ENCODE measurements at regions not wholly inside any gene's neighbourhood (a gene's known extent, or its start where the extent isn't known, plus 50 kb on each side); places are given as distances from the start of the nearest gene placed in this dataset.

GRCh38 chr13:64057372-64058020, 2641.8 kb upstream of the PCDH20 start:
- Histone ChIP-seq H3K36me3 (replicated peaks in 1 of 2; ENCODE audit: insufficient read depth in 1 of 2, low read depth in 2 of 2) (no peaks in the 10 kb centered on the region), H3K27ac (no peak overlapping the region), H3K4me3 (no peak overlapping the region), H3K9me3 (no peaks in the 10 kb centered on the region), H3K4me1 (no peaks in the 10 kb centered on the region), H3K27me3 (no peaks in the 10 kb centered on the region)
- DNase-seq (no peak), ATAC-seq (no peak)
- no peak for TF ChIP-seq CTCF (IDR thresholded peaks at IDR 0.05)
- TF ChIP-seq POLR2A (IDR thresholded peaks at IDR 0.05) = no peak
- 24 to 29% methylated on average over 2 of the region's 2 CpGs for WGBS, 2 donors
- intact Hi-C loops (cut with DNase I) = no loop called here

- 56 to 60% methylated on average over 1 of the region's 1 CpG for WGBS, 2 donors
- no peak for ATAC-seq
- intact Hi-C loops (cut with DNase I) = no loop called here
Measured at GRCh38 chr13:64054321-64054720, 2638.7 kb upstream of the PCDH20 start.

GRCh38 chr13:64052521-64052920, 2636.9 kb upstream of the PCDH20 start:
- no peak for TF ChIP-seq POLR2A (IDR thresholded peaks at IDR 0.05)
- ATAC-seq = no peak
- WGBS, 2 donors = 22 to 67% methylated on average over 1 of the region's 1 CpG
- H3K9me3 ChIP-seq = no peaks in the 10 kb centered on the region
- H3K27me3 ChIP-seq = no peaks in the 10 kb centered on the region
- H3K4me3 ChIP-seq = no peak overlapping the region
- H3K27ac ChIP-seq = no peak overlapping the region
- intact Hi-C loops (cut with DNase I) = no loop called here
- no peaks in the 10 kb centered on the region for H3K4me1 ChIP-seq
- no peak for DNase-seq
- H3K36me3 ChIP-seq (replicated peaks in 1 of 2; ENCODE audit: insufficient read depth in 1 of 2, low read depth in 2 of 2) = no peaks in the 10 kb centered on the region

More at GRCh38 chr13:64054321-64054720, 2638.7 kb upstream of the PCDH20 start:
- DNase-seq = no peak
- Histone ChIP-seq H3K36me3 (replicated peaks in 1 of 2; ENCODE audit: insufficient read depth in 1 of 2, low read depth in 2 of 2) (no peaks in the 10 kb centered on the region), H3K9me3 (no peaks in the 10 kb centered on the region), H3K27me3 (no peaks in the 10 kb centered on the region), H3K27ac (no peak overlapping the region), H3K4me3 (no peak overlapping the region), H3K4me1 (no peaks in the 10 kb centered on the region)
- no peak for TF ChIP-seq CTCF (IDR thresholded peaks at IDR 0.05)
- no peak for TF ChIP-seq POLR2A (IDR thresholded peaks at IDR 0.05)

GRCh38 chr13:64051278-64051677, 2635.6 kb upstream of the PCDH20 start:
- Histone ChIP-seq H3K9me3 (no peaks in the 10 kb centered on the region), H3K4me1 (no peaks in the 10 kb centered on the region), H3K27ac (no peak overlapping the region), H3K4me3 (no peak overlapping the region), H3K36me3 (replicated peaks in 1 of 2; ENCODE audit: insufficient read depth in 1 of 2, low read depth in 2 of 2) (no peaks in the 10 kb centered on the region), H3K27me3 (no peaks in the 10 kb centered on the region)
- intact Hi-C loops (cut with DNase I) = no loop called here
- TF ChIP-seq CTCF (IDR thresholded peaks at IDR 0.05) = no peak
- ATAC-seq = no peak
- no peak for DNase-seq

- ATAC-seq (no peak), DNase-seq (no peak)
- Histone ChIP-seq H3K4me3 (no peak overlapping the region), H3K27me3 (no peaks in the 10 kb centered on the region), H3K27ac (no peak overlapping the region), H3K36me3 (replicated peaks in 1 of 2; ENCODE audit: insufficient read depth in 1 of 2, low read depth in 2 of 2) (no peaks in the 10 kb centered on the region), H3K4me1 (no peaks in the 10 kb centered on the region), H3K9me3 (no peaks in the 10 kb centered on the region)
- no peak for TF ChIP-seq POLR2A (IDR thresholded peaks at IDR 0.05)
- TF ChIP-seq CTCF (IDR thresholded peaks at IDR 0.05) = no peak
- 40 to 79% methylated on average over 2 of the region's 2 CpGs for WGBS, 2 donors
- intact Hi-C loops (cut with DNase I) = no loop called here
Measured at GRCh38 chr13:64041296-64041695, 2625.6 kb upstream of the PCDH20 start.
